ENCODE measurements at regions not wholly inside any gene's neighbourhood (a gene's known extent, or its start where the extent isn't known, plus 50 kb on each side); places are given as distances from the start of the nearest gene placed in this dataset.

GRCh38 chr16:5533321-5533888 lies 435.8 kb upstream of the EEF2KMT start:
- Histone ChIP-seq H3K36me3 (ENCODE audit: control insufficient read depth, insufficient read depth, low read length) (no peaks in the 10 kb centered on the region), H3K4me3 (ENCODE audit: low read length) (no peak overlapping the region), H3K27me3 (ENCODE audit: control insufficient read depth, insufficient read depth, low read length) (no peaks in the 10 kb centered on the region), H3K4me1 (ENCODE audit: control insufficient read depth, insufficient read depth, low read length) (no peaks in the 10 kb centered on the region), H3K9me3 (replicated peaks; ENCODE audit: control insufficient read depth, low read depth, low read length) (no peaks in the 10 kb centered on the region), H3K27ac (ENCODE audit: low read length) (no peak overlapping the region)
- no peak for DNase-seq
- WGBS (ENCODE audit: insufficient coverage), result 26% methylated on average over 3 of the region's 3 CpGs

GRCh38 chr16:5527817-5528216 lies 430.2 kb upstream of the EEF2KMT start:
- H3K4me3 ChIP-seq (ENCODE audit: low read length), result no peak overlapping the region
- H3K9me3 ChIP-seq (replicated peaks; ENCODE audit: control insufficient read depth, low read depth, low read length), result no peaks in the 10 kb centered on the region
- no peaks in the 10 kb centered on the region for H3K4me1 ChIP-seq (ENCODE audit: control insufficient read depth, insufficient read depth, low read length)
- DNase-seq, result no peak
- H3K27ac ChIP-seq (ENCODE audit: low read length), result no peak overlapping the region
- H3K27me3 ChIP-seq (ENCODE audit: control insufficient read depth, insufficient read depth, low read length), result peaks cover 8% of the 10 kb centered on the region
- no peaks in the 10 kb centered on the region for H3K36me3 ChIP-seq (ENCODE audit: control insufficient read depth, insufficient read depth, low read length)
- WGBS (ENCODE audit: insufficient coverage), result 95% methylated on average over 3 of the region's 5 CpGs

- Histone ChIP-seq H3K9me3 (replicated peaks; ENCODE audit: control insufficient read depth, low read depth, low read length) (no peaks in the 10 kb centered on the region), H3K27ac (ENCODE audit: low read length) (no peak overlapping the region), H3K36me3 (ENCODE audit: control insufficient read depth, insufficient read depth, low read length) (no peaks in the 10 kb centered on the region), H3K4me3 (ENCODE audit: low read length) (no peak overlapping the region), H3K4me1 (ENCODE audit: control insufficient read depth, insufficient read depth, low read length) (no peaks in the 10 kb centered on the region), H3K27me3 (ENCODE audit: control insufficient read depth, insufficient read depth, low read length) (peaks cover 8% of the 10 kb centered on the region)
- no peak for DNase-seq
- 51% methylated on average over 5 of the region's 8 CpGs for WGBS (ENCODE audit: insufficient coverage)
Measured at GRCh38 chr16:5526826-5527225, 429.2 kb upstream of the EEF2KMT start.

- WGBS (ENCODE audit: insufficient coverage), result no CpG with 5 or more reads among the region's 10 CpGs
- DNase-seq, result no peak
- Histone ChIP-seq H3K4me3 (ENCODE audit: low read length) (no peak overlapping the region), H3K36me3 (ENCODE audit: control insufficient read depth, insufficient read depth, low read length) (no peaks in the 10 kb centered on the region), H3K9me3 (replicated peaks; ENCODE audit: control insufficient read depth, low read depth, low read length) (no peaks in the 10 kb centered on the region), H3K4me1 (ENCODE audit: control insufficient read depth, insufficient read depth, low read length) (no peaks in the 10 kb centered on the region), H3K27me3 (ENCODE audit: control insufficient read depth, insufficient read depth, low read length) (peaks cover 8% of the 10 kb centered on the region), H3K27ac (ENCODE audit: low read length) (no peak overlapping the region)
Measured at GRCh38 chr16:5523829-5524228, 426.2 kb upstream of the EEF2KMT start.

GRCh38 chr16:5516115-5516514 lies 418.5 kb upstream of the EEF2KMT start:
- Histone ChIP-seq H3K27ac (ENCODE audit: low read length) (no peak overlapping the region), H3K4me1 (ENCODE audit: control insufficient read depth, insufficient read depth, low read length) (no peaks in the 10 kb centered on the region), H3K27me3 (ENCODE audit: control insufficient read depth, insufficient read depth, low read length) (no peaks in the 10 kb centered on the region), H3K36me3 (ENCODE audit: control insufficient read depth, insufficient read depth, low read length) (no peaks in the 10 kb centered on the region), H3K9me3 (replicated peaks; ENCODE audit: control insufficient read depth, low read depth, low read length) (no peaks in the 10 kb centered on the region), H3K4me3 (ENCODE audit: low read length) (no peak overlapping the region)
- no peak for DNase-seq

- Histone ChIP-seq H3K27me3 (ENCODE audit: control insufficient read depth, insufficient read depth, low read length) (no peaks in the 10 kb centered on the region), H3K4me3 (ENCODE audit: low read length) (no peak overlapping the region), H3K4me1 (ENCODE audit: control insufficient read depth, insufficient read depth, low read length) (no peaks in the 10 kb centered on the region), H3K36me3 (ENCODE audit: control insufficient read depth, insufficient read depth, low read length) (no peaks in the 10 kb centered on the region), H3K9me3 (replicated peaks; ENCODE audit: control insufficient read depth, low read depth, low read length) (no peaks in the 10 kb centered on the region), H3K27ac (ENCODE audit: low read length) (no peak overlapping the region)
- DNase-seq, result no peak
- WGBS (ENCODE audit: insufficient coverage), result 52% methylated on average over 3 of the region's 4 CpGs
Measured at GRCh38 chr16:5512014-5512413, 414.4 kb upstream of the EEF2KMT start.

- Histone ChIP-seq H3K4me1 (ENCODE audit: control insufficient read depth, insufficient read depth, low read length) (no peaks in the 10 kb centered on the region), H3K27me3 (ENCODE audit: control insufficient read depth, insufficient read depth, low read length) (no peaks in the 10 kb centered on the region), H3K27ac (ENCODE audit: low read length) (no peak overlapping the region), H3K9me3 (replicated peaks; ENCODE audit: control insufficient read depth, low read depth, low read length) (no peaks in the 10 kb centered on the region), H3K4me3 (ENCODE audit: low read length) (no peak overlapping the region), H3K36me3 (ENCODE audit: control insufficient read depth, insufficient read depth, low read length) (no peaks in the 10 kb centered on the region)
- DNase-seq, result no peak
- WGBS (ENCODE audit: insufficient coverage), result 41% methylated on average over 3 of the region's 5 CpGs
Measured at GRCh38 chr16:5510819-5511370, 413.3 kb upstream of the EEF2KMT start.

GRCh38 chr16:5509794-5510193 lies 412.2 kb upstream of the EEF2KMT start:
- Histone ChIP-seq H3K36me3 (ENCODE audit: control insufficient read depth, insufficient read depth, low read length) (no peaks in the 10 kb centered on the region), H3K4me3 (ENCODE audit: low read length) (no peak overlapping the region), H3K4me1 (ENCODE audit: control insufficient read depth, insufficient read depth, low read length) (peaks cover under 1% of the 10 kb centered on the region), H3K27ac (ENCODE audit: low read length) (no peak overlapping the region), H3K9me3 (replicated peaks; ENCODE audit: control insufficient read depth, low read depth, low read length) (no peaks in the 10 kb centered on the region), H3K27me3 (ENCODE audit: control insufficient read depth, insufficient read depth, low read length) (peaks cover 2% of the 10 kb centered on the region)
- peak; percentile 4 for DNase-seq
- WGBS (ENCODE audit: insufficient coverage), result 85% methylated on average over 8 of the region's 9 CpGs

GRCh38 chr16:5509336-5509735 lies 411.7 kb upstream of the EEF2KMT start:
- Histone ChIP-seq H3K4me3 (ENCODE audit: low read length) (no peak overlapping the region), H3K36me3 (ENCODE audit: control insufficient read depth, insufficient read depth, low read length) (no peaks in the 10 kb centered on the region), H3K27me3 (ENCODE audit: control insufficient read depth, insufficient read depth, low read length) (peaks cover 2% of the 10 kb centered on the region), H3K9me3 (replicated peaks; ENCODE audit: control insufficient read depth, low read depth, low read length) (no peaks in the 10 kb centered on the region), H3K27ac (ENCODE audit: low read length) (no peak overlapping the region), H3K4me1 (ENCODE audit: control insufficient read depth, insufficient read depth, low read length) (peaks cover 4% of the 10 kb centered on the region)
- DNase-seq, result no peak
- 87% methylated on average over 4 of the region's 7 CpGs for WGBS (ENCODE audit: insufficient coverage)

GRCh38 chr16:5508371-5508770 lies 410.8 kb upstream of the EEF2KMT start:
- WGBS (ENCODE audit: insufficient coverage), result 91% methylated on average over 6 of the region's 6 CpGs
- H3K9me3 ChIP-seq (replicated peaks; ENCODE audit: control insufficient read depth, low read depth, low read length), result no peaks in the 10 kb centered on the region
- no peak overlapping the region for H3K27ac ChIP-seq (ENCODE audit: low read length)
- H3K4me1 ChIP-seq (ENCODE audit: control insufficient read depth, insufficient read depth, low read length), result peaks cover 10% of the 10 kb centered on the region
- DNase-seq, result no peak
- peaks cover 2% of the 10 kb centered on the region for H3K27me3 ChIP-seq (ENCODE audit: control insufficient read depth, insufficient read depth, low read length)
- no peak overlapping the region for H3K4me3 ChIP-seq (ENCODE audit: low read length)
- H3K36me3 ChIP-seq (ENCODE audit: control insufficient read depth, insufficient read depth, low read length), result no peaks in the 10 kb centered on the region

GRCh38 chr16:5506021-5506420 lies 408.4 kb upstream of the EEF2KMT start:
- Histone ChIP-seq H3K4me3 (ENCODE audit: low read length) (no peak overlapping the region), H3K27ac (ENCODE audit: low read length) (no peak overlapping the region), H3K9me3 (replicated peaks; ENCODE audit: control insufficient read depth, low read depth, low read length) (no peaks in the 10 kb centered on the region), H3K4me1 (ENCODE audit: control insufficient read depth, insufficient read depth, low read length) (peaks cover 10% of the 10 kb centered on the region), H3K36me3 (ENCODE audit: control insufficient read depth, insufficient read depth, low read length) (no peaks in the 10 kb centered on the region), H3K27me3 (ENCODE audit: control insufficient read depth, insufficient read depth, low read length) (peaks cover 2% of the 10 kb centered on the region)
- DNase-seq, result no peak
- WGBS (ENCODE audit: insufficient coverage), result 68% methylated on average over 7 of the region's 7 CpGs
